SK-N-SH treated with all-trans-retinoic acid at 6 μM for 48 hours (cell line): ENCODE measurements at regions not wholly inside any gene's neighbourhood (a gene's known extent, or its start where the extent isn't known, plus 50 kb on each side); places are given as distances from the start of the nearest gene placed in this dataset.

Experiments
- ATAC-seq: fragments of 200-7000 bp; cut with Tn5 transposase; 3 replicates; pipeline ENCODE4 v1.9.1; 2020; ENCODE audit warnings: mild to moderate bottlenecking, moderate library complexity
- ARNTL ChIP-seq: fragments of 450-650 bp; formaldehyde crosslinking; IDR thresholded peaks from 2 replicates; pipeline ENCODE4 v1.5.0; 2020; ENCODE audit warnings: low read depth, mild to moderate bottlenecking, moderate library complexity, borderline replicate concordance
- BACH2 ChIP-seq: fragments of 250-450 bp; sonication (Bioruptor Pico); IDR thresholded peaks from 2 replicates; pipeline ENCODE4 v1.9.0; 2021; ENCODE audit warnings: mild to moderate bottlenecking, borderline replicate concordance
- ESRRG ChIP-seq: fragments of 250-450 bp; sonication (Bioruptor Pico); IDR thresholded peaks from 2 replicates; pipeline ENCODE4 v1.6.1; 2021; ENCODE audit warnings: mild to moderate bottlenecking
- GLIS3 ChIP-seq: fragments of 250-450 bp; sonication (Bioruptor Pico); IDR thresholded peaks from 2 replicates; pipeline ENCODE4 v1.5.0; 2020; ENCODE audit warnings: mild to moderate bottlenecking, moderate library complexity
- ISL1 ChIP-seq: fragments of 250-450 bp; sonication (Bioruptor Pico); IDR thresholded peaks from 2 replicates; pipeline ENCODE4 v2.1.2; 2022; ENCODE audit warnings: mild to moderate bottlenecking, moderate library complexity
- OSR1 ChIP-seq: fragments of 250-450 bp; sonication (Bioruptor Pico); IDR thresholded peaks from 2 replicates; pipeline ENCODE4 v1.8.0; 2022; ENCODE audit warnings: moderate library complexity, mild to moderate bottlenecking, inconsistent platforms
- POU6F1 ChIP-seq: fragments of 250-450 bp; sonication (Bioruptor Pico); IDR thresholded peaks from 2 replicates; pipeline ENCODE4 v1.8.0; 2021; ENCODE audit warnings: low read depth, mild to moderate bottlenecking, moderate library complexity, borderline replicate concordance
- PPARA ChIP-seq: fragments of 250-450 bp; sonication (Bioruptor Pico); IDR thresholded peaks from 2 replicates; pipeline ENCODE4 v1.5.0; 2020; ENCODE audit warnings: mild to moderate bottlenecking, borderline replicate concordance
- RARB ChIP-seq: fragments of 250-450 bp; sonication (Bioruptor Pico); IDR thresholded peaks from 2 replicates; pipeline ENCODE4 v1.8.0; 2021; ENCODE audit warnings: mild to moderate bottlenecking, moderate library complexity
- TCF4 ChIP-seq: fragments of 250-450 bp; sonication (Bioruptor Pico); IDR thresholded peaks from 2 replicates; pipeline ENCODE4 v1.8.0; 2021; ENCODE audit warnings: mild to moderate bottlenecking, moderate library complexity, borderline replicate concordance
- TOX ChIP-seq: fragments of 250-450 bp; sonication (Bioruptor Pico); IDR thresholded peaks from 2 replicates; pipeline ENCODE4 v1.8.0; 2021; ENCODE audit warnings: mild to moderate bottlenecking, moderate library complexity, borderline replicate concordance
- TSHZ2 ChIP-seq: fragments of 250-450 bp; sonication (Bioruptor Pico); IDR thresholded peaks from 2 replicates; pipeline ENCODE4 v1.5.0; 2020; ENCODE audit warnings: mild to moderate bottlenecking, moderate library complexity
- ZC3H10 ChIP-seq: fragments of 250-450 bp; sonication (Bioruptor Pico); IDR thresholded peaks from 2 replicates; pipeline ENCODE4 v1.5.1; 2021; ENCODE audit warnings: mild to moderate bottlenecking, moderate library complexity
- ZFP3 ChIP-seq: fragments of 250-450 bp; sonication (Bioruptor Pico); IDR thresholded peaks from 2 replicates; pipeline ENCODE4 v1.5.0; 2020; ENCODE audit warnings: mild to moderate bottlenecking, moderate library complexity
- ZFP30 ChIP-seq: fragments of 450-650 bp; formaldehyde crosslinking; IDR thresholded peaks from 2 replicates; pipeline ENCODE4 v1.5.0; 2022; ENCODE audit warnings: mild to moderate bottlenecking, moderate library complexity
- ZNF70 ChIP-seq: fragments of 450-650 bp; formaldehyde crosslinking; IDR thresholded peaks from 2 replicates; pipeline ENCODE4 v1.5.0; 2020; ENCODE audit warnings: mild to moderate bottlenecking, moderate library complexity
- ZNF8 ChIP-seq: fragments of 450-650 bp; formaldehyde crosslinking; IDR thresholded peaks from 2 replicates; pipeline ENCODE4 v1.5.0; 2020; ENCODE audit warnings: mild to moderate bottlenecking, moderate library complexity
- TF ChIP-seq, protein P1 (sequence below): fragments of 250-450 bp; sonication (Bioruptor Pico); IDR thresholded peaks from 2 replicates; pipeline ENCODE4 v1.8.0; 2020; ENCODE audit warnings: mild to moderate bottlenecking, moderate library complexity, borderline replicate concordance
- TF ChIP-seq, protein P2 (sequence below): fragments of 250-450 bp; sonication (Bioruptor Pico); IDR thresholded peaks from 2 replicates; pipeline ENCODE4 v1.5.1; 2020; ENCODE audit warnings: low read depth, mild to moderate bottlenecking, moderate library complexity
- TF ChIP-seq, protein P3 (sequence below): fragments of 250-450 bp; sonication (Bioruptor Pico); IDR thresholded peaks from 2 replicates; pipeline ENCODE4 v1.5.1; 2021; ENCODE audit warnings: mild to moderate bottlenecking, moderate library complexity

DNA sequence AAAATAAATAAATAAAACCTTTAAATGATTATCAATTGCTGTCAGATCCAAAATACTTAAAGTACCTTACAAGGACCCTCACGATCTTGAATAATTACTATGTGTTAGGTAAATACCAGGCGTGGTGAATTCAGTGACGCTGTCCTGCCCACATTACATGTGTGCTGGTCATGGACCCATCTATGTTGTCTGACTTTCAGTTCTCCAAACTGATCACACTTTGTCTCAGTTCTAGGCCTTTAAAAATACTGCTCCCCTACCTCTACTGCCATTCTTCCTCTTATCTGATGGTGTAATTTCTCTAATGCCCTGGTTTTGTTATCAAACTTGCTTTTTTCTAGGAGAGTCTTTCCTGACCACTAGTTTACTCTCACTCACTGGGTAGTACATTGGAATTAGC, 520.7 kb downstream of the TRHDE start:
- ATAC-seq, result no peak
- TF ChIP-seq ZFP30 (CRISPR knock-in tag), result no peak
- no peak for TF ChIP-seq GLIS3 (CRISPR knock-in tag)
- no peak for TF ChIP-seq TOX
- no peak for TF ChIP-seq OSR1
- no peak for TF ChIP-seq ZFP3 (CRISPR knock-in tag)
- TF ChIP-seq ISL1, result no peak
- TF ChIP-seq BACH2 (CRISPR knock-in tag), result no peak
- no peak for TF ChIP-seq TCF4 (CRISPR knock-in tag)
- TF ChIP-seq RARB (CRISPR knock-in tag), result no peak
- no peak for TF ChIP-seq ZNF70 (CRISPR knock-in tag)
- TF ChIP-seq, protein P1, sequence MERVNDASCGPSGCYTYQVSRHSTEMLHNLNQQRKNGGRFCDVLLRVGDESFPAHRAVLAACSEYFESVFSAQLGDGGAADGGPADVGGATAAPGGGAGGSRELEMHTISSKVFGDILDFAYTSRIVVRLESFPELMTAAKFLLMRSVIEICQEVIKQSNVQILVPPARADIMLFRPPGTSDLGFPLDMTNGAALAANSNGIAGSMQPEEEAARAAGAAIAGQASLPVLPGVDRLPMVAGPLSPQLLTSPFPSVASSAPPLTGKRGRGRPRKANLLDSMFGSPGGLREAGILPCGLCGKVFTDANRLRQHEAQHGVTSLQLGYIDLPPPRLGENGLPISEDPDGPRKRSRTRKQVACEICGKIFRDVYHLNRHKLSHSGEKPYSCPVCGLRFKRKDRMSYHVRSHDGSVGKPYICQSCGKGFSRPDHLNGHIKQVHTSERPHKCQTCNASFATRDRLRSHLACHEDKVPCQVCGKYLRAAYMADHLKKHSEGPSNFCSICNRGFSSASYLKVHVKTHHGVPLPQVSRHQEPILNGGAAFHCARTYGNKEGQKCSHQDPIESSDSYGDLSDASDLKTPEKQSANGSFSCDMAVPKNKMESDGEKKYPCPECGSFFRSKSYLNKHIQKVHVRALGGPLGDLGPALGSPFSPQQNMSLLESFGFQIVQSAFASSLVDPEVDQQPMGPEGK (CRISPR knock-in tag), result no peak
- no peak for TF ChIP-seq PPARA (CRISPR knock-in tag)
- no peak for TF ChIP-seq ZNF8 (CRISPR knock-in tag)
- TF ChIP-seq, protein P2, sequence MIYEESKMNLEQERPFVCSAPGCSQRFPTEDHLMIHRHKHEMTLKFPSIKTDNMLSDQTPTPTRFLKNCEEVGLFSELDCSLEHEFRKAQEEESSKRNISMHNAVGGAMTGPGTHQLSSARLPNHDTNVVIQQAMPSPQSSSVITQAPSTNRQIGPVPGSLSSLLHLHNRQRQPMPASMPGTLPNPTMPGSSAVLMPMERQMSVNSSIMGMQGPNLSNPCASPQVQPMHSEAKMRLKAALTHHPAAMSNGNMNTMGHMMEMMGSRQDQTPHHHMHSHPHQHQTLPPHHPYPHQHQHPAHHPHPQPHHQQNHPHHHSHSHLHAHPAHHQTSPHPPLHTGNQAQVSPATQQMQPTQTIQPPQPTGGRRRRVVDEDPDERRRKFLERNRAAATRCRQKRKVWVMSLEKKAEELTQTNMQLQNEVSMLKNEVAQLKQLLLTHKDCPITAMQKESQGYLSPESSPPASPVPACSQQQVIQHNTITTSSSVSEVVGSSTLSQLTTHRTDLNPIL (CRISPR knock-in tag), result no peak
- TF ChIP-seq, protein P3, sequence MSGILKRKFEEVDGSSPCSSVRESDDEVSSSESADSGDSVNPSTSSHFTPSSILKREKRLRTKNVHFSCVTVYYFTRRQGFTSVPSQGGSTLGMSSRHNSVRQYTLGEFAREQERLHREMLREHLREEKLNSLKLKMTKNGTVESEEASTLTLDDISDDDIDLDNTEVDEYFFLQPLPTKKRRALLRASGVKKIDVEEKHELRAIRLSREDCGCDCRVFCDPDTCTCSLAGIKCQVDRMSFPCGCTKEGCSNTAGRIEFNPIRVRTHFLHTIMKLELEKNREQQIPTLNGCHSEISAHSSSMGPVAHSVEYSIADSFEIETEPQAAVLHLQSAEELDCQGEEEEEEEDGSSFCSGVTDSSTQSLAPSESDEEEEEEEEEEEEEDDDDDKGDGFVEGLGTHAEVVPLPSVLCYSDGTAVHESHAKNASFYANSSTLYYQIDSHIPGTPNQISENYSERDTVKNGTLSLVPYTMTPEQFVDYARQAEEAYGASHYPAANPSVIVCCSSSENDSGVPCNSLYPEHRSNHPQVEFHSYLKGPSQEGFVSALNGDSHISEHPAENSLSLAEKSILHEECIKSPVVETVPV, result no peak
- TF ChIP-seq ARNTL (CRISPR knock-in tag), result no peak
- TF ChIP-seq TSHZ2 (CRISPR knock-in tag), result no peak

DNA sequence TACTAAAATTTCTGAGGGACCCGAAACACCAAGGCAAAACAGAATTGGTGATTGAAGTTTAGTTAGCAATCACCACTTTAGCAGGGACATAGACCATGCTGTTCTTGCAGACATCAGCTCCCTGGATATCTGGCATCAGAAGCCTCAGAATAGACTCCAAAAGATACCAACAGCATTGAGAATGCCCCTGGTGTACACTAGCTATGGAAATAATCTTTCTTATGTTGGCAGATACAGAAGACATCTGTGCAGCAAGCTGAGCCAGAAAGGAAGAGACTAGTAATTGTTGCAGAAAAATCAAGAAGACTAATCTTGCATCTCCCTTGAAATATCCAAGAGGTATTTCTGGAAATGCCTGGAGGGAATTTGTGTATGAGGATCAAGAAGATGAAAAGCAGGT, 521.6 kb downstream of the TRHDE start:
- ATAC-seq, result no peak
- TF ChIP-seq POU6F1 (CRISPR knock-in tag) (no peak), ZC3H10 (CRISPR knock-in tag) (no peak), ZNF70 (CRISPR knock-in tag) (no peak)
- TF ChIP-seq, protein P2 (CRISPR knock-in tag), result no peak
- TF ChIP-seq, all 23 proteins: peak for 0

DNA sequence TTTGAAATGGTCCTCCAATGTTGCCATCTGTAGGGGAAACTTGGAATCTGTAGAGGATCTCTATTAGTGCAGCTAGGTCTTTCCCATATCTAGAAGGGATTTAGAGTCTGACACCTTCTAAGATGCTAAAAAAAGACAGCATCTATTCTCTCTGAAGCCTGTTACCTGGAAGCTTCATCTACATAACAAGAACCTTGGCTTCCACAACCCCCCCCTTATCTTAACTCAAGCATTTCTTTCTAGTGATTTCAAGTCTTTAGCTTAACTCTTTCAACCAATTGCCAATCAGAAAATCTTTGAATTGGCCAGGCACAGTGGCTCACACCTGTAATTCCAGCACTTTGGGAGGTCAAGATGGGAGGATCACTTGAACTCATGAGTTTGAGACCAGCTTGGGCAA, 543.3 kb downstream of the TRHDE start:
- no peak for TF ChIP-seq ZNF8 (CRISPR knock-in tag)
- no peak for TF ChIP-seq ZFP30 (CRISPR knock-in tag)
- TF ChIP-seq ZC3H10 (CRISPR knock-in tag), result no peak
- no peak for TF ChIP-seq GLIS3 (CRISPR knock-in tag)
- no peak for TF ChIP-seq TSHZ2 (CRISPR knock-in tag)
- TF ChIP-seq TCF4 (CRISPR knock-in tag), result no peak
- TF ChIP-seq ARNTL (CRISPR knock-in tag), result no peak
- TF ChIP-seq ESRRG, result no peak
- TF ChIP-seq, protein P1 (CRISPR knock-in tag), result no peak
- TF ChIP-seq PPARA (CRISPR knock-in tag), result no peak
- no peak for TF ChIP-seq OSR1
- TF ChIP-seq, all 23 proteins: peak for 0
- no peak for ATAC-seq
